GM21390 (cell line): ENCODE measurements at regions not wholly inside any gene's neighbourhood (a gene's known extent, or its start where the extent isn't known, plus 50 kb on each side); places are given as distances from the start of the nearest gene placed in this dataset.

Experiments
- ATAC-seq: cut with Tn5 transposase; IDR thresholded peaks from one replicate; pipeline ENCODE4 v1.9.1; 2021; ENCODE audit not compliant: unreplicated experiment

DNA sequence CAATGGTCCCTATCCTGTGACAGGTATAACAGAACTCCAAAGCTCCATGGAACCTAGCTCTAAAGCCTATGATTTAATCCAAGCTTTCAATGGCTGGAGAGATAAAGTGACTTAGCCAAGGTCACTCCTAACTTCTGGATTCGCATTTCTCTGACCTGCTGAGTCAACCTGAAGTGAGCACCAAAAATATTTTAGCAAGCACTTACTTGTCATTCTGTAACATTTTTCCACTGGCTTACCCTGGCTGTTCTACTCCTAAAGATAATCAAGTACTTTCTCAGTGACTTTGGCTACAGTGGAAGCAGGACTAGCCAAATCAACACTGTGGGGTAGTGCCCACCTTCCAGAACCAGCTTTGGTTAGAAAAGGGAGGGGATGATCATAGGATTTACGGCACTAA, 188.3 kb downstream of the OGFRL1 start:
- ATAC-seq: no peak

DNA sequence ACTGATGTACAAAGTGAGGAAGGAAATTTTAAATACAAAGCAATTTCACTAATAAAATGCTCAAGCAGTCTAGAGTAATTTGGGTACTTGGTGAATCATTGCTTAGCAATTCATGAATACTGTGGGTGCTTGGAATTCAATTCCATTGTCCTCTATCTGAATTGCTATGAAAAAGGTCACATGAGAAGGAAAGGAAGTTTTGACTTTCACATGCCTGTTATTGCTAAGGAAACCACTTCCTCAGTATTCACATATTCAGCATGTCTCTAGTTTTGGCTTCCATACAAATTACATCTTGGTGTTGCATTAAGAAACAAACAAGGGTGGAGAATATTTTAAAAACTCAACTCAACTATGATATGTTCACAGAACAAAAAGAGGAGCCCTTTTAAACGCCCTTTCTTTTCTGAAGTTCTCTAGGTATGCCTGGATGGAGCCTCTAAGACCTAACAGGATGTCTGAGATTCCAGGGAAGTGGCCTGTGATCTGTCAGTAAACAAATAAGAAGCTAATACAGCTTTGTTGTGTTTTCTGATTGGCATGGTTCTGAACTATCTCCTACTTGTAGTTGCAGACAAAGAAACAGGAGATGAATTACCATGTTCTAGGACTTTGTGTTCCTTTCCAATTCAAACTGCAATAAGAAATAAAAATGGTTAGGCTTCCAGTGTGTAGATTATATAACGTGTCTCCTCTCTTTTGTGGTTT, 190.4 kb downstream of the OGFRL1 start:
- ATAC-seq: no peak

DNA sequence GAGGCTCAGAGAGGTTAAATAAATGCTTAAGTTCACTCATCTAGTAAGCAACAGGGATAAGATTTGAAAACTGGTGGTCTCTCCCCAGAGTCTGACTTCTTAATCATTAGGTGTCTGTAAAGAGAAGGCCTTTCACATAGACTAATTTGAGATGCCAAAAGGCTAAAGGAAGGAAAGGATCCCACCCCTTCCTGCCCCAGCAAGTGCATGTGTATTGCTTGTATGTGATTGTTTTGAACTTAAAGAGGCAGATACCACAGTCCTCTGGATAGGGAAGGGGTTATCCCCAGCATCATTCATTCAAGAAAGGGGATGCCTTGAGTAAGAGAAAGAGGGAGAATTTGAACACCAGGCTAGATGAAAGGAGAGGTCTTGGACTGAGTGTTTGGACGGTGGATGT, 192.0 kb downstream of the OGFRL1 start:
- no peak for ATAC-seq

DNA sequence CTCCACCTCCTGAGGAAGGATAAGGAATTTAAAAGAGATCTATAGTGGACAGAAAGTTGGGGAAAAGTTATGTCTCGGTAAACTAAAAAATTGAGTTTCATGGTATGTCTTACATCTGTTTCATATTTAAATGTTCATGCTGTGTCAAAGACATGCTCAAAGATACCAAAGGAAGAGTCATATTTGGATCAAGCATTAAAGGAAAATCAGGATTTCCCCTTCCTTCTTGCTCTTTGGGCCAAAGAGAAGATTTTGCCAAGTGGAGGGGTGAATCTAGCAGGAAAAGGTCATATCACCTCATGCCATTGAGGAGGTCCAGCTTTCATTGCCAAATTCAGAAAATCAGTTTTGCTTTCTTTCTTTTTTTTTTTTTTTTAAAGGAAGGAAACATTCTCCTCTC, 192.4 kb downstream of the OGFRL1 start:
- no peak for ATAC-seq

DNA sequence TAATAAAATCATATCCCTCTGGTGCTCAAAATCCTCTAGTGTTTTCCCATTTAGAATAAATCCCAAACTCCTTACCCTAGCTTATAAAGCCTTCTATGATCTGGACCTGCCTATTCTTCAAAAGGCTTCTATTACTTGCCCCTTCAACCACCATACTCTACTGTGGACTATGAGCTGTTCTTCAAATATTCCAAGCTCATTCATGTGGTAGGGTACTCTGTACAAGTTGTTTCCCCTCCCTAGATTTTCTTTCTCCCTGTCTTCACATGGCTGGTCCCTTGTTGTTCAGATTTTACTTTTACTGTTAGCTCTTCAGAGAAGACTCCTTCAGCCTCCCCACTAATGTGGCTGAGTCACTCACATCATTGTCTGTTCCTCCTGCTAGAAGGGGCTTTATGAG, 193.2 kb downstream of the OGFRL1 start:
- no peak for ATAC-seq

DNA sequence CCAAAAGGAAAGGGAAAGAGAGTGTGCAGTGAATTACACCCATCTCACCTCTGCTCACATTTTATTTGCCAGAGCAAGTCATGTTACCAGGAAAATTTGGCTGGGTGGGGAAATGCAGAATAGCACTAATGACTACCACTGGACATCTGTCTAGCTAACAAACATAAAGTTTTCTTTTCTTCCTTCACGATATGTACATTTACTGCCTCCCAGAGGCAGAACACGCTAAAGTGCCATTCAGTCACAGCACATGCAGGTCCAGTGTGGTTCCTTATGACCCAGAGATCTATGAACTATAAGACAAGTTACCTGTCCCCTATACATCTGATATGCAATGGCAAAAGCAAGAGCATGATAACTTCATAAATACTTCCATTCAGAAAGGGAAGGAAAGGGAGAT, 194.1 kb downstream of the OGFRL1 start:
- no peak for ATAC-seq

DNA sequence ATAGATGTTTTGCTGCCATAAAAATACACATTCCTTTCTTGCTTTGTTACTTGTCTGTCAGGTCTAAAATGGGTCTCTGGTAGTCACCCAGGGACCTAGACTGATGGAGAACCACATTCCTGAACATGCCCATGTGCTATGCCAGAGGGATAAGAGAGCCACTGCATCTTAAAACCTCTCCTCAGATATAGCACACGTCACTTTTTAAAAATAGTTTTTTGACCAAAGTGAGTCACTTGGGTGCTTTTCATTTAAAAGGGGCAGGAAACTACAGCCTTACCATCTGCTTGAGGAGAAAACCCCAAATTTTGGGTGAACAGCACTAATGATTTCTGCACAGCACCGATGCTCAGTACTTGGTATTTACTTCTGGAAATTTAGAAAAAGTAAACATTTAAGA, 197.8 kb downstream of the OGFRL1 start:
- peak; percentile 52 for ATAC-seq

DNA sequence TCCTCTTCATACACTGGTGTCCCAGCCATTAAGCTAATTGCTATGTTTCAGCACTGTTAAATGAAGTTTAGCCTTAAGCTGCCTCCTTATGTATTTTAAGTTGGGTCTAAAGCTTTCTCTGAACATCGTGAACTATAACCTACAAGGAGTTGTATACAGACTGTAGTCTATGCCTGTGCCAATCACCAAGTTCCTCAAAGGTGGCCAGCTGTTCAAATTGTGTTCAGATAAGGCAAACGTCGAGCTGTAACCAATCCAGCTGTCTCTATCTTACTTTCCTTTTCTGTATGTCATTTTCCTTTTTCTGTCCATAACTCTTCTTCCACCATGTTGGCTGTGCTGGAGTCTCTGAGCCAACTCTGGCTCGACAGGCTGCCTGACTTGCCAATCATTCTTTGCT, 199.6 kb downstream of the OGFRL1 start:
- ATAC-seq: no peak

DNA sequence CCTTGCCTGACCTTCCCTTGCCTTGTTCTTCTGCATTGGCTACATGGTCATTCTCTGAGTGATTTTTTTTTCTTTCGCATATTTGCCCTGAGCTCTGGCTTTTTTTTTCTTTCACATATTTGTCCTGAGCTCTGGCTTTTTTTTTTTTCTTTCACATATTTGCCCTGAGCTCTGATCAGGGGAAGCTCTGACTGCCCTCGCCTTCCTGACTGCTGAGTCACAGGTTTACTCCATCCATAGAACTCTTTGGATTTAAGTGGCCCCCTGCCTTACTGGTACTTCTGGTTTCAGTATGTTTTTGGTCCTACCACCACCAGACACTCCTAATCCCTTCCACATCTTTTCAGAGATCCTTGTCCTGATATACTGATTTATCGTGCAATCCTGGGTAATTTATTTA, 201.1 kb downstream of the OGFRL1 start:
- ATAC-seq: no peak

DNA sequence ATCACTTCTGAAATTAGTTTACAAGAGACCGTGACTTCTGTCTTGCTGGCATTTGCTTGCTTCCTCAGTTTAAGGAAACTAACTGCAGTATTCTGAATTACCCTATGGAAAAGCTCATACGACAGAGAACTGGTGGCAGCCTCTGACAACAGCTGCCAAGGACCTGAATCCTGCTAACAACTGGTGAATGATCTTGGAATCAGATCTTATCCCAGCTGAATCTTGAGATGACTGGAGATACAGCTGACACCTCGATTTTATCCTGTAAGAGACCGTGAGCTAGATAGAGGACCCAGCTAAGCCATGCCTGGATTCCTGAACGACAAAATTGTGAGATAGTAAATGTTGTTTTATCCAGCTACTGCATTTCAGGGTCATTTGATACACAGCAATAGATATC, 202.3 kb downstream of the OGFRL1 start:
- ATAC-seq: no peak

DNA sequence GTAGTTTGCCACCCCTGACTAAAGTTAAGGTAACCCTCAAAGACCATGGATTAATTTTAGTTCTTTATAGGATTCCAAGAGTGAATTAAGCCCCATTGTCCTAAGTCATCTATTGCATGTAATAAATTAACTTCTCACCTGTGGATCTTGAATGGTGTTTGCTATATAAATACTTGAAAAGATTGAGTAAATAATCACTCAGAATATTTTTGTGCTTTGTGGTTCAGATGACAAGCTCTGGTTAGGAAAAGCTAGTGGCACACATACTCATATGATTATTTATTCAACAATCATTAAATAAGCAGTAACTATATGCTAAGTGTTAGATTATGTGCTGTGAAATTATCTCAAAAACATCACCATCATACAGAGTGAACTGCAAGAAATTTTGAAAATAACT, 203.2 kb downstream of the OGFRL1 start:
- ATAC-seq: no peak

DNA sequence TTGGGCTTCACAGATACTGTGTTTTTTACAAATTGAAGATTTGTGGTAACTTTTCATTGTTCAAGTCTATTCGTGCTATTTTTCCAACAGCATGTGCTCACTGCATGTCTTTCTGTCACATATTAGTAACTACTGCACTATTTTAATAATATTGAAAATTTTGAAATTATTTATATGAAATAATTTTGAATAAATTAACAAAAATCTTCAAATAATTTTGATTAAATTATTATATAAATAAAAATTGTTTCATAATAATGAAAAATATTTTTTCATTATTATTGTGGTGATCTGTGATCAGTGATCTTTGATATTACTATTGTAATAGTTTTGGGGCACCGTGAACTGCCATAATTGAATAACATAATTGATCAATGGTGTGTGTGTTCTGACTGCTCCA, 204.1 kb downstream of the OGFRL1 start:
- no peak for ATAC-seq

DNA sequence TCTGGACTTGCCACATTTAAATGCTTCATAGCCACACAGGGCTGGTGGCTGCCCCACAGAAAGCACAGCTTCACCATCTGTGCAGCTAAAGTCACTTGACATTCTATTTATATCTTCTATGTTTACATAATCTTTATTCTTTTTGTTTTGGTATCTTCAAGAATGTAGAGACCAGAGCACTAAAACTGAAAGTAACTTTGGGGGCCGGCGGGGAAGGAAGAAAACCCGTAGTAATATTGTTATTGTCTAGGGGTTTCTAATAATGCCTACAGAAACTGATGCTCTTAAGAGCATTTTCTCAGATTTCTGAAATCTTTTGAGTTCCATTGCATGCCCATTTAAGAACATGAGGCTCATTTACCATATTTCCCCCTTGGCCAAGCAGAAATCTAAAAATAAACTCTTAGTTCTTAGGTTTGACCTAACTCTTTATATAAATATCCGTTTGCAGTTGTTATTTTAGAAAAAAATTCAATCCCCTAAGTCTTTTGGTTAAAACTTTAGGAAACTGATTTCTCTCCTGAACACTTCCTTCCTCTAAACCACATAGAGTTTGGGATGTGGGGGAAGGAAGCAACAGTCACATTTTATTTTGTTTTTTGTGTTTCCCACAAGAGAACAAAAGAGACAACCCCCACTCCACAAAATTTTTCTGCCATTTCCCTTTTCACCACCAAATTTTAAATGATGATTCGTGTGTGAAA, 207.6 kb downstream of the OGFRL1 start:
- peak; percentile 100 for ATAC-seq

DNA sequence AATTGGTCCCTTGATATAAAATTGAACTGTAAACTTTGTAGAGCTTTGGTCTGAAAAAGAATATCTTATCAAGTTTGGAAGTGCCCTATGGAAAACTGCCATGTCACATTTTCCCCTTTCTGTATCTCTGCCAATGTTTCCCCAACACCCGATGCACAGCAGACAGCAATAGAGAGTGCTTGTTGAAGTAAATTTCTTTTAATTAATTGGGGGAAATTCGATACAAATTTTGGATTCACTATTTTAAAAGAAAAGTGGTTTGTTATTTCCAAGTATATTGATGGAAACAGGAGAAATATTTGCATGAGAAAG, 208.1 kb downstream of the OGFRL1 start:
- ATAC-seq: no peak

DNA sequence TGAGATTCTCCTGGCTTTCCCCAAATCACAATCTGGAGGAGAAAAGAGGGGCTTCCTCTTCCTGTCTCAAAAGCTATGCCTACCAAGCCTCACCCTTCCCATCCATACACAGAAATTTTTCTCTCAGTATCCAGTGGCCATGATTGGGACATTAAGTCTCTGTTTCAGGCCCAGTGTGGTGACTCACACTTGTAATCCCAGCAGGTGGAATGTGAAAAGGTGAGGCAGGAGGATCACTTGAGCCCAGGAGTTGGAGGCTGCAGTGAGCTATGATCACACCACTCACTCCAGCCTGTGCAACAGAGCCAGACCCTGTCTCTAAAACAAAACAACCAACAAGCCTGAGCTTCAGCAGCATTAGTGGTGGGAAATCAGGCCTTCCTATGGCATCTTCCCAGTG, 210.0 kb downstream of the OGFRL1 start:
- no peak for ATAC-seq

DNA sequence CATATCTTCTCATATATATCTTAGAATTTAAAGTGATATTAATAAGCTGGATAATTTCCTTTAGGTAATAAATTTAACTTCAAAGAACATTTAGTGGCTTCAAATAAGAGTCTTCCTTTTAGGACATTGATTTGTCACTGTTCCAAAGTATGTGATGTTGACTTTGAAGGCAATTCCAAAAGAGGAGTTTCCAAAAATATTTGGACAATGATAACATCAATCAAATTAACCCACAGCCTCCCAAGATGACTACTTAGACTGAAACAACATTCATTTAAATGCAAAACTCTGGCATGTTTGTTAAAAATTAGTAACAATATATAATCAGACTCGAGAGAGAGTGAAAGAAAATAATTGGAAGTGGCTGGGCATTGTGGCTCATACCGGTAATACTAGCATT, 211.1 kb downstream of the OGFRL1 start:
- ATAC-seq: no peak

DNA sequence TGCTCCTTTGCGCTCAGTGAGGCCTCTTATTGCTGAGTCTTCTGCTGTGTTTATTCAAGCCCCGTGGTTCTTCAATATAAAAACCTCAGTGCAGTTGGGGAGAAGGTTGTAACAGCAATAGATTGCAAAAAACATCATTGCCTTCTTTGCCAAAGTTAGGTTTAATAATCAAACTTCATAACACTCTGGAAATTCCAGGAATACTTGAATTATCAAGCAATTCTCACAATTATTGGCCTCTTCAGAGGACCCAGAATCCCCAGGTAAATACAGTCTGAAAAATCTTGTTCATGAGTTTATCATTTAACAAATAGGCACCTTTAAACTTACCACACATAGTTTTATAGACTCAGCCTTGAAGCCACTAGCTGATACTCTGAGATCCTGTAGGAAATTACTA, 213.6 kb downstream of the OGFRL1 start:
- ATAC-seq: no peak

DNA sequence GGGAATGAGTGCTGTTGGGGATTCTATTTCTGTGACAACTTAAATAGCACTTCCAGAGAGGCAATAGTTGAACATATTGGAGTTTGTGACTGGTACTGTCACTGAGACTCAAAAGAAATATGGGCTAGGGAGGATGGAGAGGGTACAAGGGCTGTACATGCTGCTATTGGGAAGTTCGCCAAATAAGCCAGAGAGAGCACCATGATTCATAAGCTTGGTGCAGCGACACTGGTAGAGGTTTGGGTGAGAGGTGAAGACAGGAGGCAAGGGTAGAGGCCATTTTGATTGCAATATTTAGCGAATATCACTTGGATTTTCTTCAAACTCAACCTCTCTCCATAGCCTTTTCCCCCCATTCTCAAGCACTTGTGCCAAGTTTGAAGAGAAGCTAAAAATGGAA, 214.3 kb downstream of the OGFRL1 start:
- no peak for ATAC-seq

DNA sequence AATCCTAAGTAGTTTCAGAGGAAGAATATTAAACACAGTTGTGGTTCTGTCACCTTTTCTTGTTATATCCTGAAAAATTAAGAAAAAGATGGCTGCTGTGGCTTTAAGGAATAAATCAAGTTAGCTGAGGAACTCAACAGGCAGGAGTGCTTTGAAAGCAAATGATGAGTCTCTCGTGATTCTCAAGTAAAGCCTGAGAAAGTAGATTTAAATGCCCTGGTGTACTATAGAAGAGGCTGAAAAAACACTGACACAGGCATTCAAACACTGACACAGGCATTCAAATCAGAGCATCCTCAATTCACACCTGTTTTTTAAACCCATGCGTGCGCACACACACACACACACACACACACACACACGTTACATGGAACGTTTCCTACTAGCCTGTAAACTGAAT, 218.6 kb downstream of the OGFRL1 start:
- no peak for ATAC-seq

DNA sequence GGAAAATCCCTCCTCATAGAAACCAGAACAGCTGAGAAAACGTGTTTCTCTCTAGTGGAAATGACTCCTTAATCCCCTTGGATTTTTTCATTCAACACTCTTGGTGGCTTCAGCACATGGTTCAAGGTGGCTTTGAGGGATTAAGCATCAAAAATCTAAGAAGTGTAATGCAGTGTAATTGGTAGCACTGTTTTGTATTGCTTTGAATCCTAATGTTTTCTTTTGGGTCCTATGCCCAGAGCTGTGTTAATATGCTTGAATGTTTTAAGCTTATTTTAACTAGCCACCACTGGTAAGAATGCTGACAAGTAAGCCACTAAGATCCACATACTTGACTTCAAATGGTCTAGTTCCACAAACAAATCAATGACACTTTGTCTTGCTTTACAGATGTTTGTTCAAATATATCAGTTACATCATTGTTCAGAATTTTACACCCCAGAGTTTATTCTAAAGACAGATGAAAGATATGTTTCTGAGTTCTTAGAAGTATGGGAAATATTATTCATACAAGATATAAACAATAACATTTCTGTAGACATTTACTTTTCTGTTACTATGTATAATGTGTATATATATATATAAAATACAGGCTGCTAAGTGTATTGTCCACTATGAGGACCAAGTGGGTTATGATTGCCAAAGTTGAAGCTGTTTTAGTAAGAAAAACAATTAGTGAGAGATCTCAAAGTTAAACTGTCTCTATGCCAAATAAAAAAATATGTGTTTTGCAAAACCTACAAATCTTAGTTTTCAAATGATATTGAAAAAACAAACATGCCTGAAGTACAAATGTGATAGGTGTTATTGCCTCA, 220.8 kb downstream of the OGFRL1 start:
- ATAC-seq: no peak

DNA sequence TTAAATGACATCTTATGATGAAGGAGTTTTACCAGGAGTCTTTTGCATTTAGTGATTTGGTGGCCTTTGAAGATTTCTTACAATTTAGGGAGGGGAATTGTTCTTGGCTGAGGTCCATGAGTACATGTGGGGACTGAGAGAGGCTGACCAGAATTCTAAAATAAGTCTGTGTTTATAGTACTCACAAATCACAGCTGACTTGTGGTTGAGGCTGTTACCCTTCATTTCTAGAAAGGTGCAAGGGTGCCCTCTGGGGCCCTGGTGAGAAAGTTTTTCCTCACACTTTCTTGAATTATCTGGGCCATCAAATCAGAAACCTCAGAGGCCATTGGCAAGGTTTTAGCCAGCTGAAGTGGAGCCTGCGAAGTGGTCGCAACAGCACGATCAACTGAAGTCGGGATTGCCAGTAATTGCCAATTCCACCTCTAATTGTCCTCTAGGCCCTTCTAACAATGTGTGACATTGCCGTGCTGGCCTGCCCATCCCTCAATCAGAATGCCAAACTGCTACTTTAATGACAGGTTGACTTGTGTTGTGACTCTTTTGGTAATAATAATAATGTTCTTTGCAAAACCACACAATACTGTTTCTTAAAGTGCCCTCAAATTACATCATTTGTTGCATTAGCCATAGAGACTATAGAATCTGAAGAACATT, 221.6 kb downstream of the OGFRL1 start:
- peak; percentile 65 for ATAC-seq

DNA sequence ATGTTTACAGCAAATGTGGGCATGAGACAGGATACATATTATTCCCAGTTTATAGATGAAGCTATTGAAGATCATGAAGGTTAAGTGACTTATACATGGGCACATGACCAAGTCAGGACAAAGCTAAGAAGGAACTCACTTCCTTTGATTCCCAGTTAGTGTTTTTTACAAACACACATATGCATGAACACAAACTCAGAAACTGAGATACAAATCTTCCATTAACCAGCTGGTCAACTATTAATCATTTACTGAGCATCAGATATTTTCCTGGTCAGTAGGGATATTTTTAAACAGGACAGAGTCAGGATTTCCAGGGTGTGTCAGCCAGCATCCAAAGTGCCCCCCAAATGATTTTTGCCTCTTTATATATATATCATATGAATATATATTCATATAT, 222.2 kb downstream of the OGFRL1 start:
- ATAC-seq: no peak
